IPS-NIHi11 (cell line): ENCODE measurements at regions not wholly inside any gene's neighbourhood (a gene's known extent, or its start where the extent isn't known, plus 50 kb on each side); places are given as distances from the start of the nearest gene placed in this dataset.

Experiments
- DNase-seq: peaks from one replicate; pipeline ENCODE4 v3.0.0; 2012; ENCODE audit warnings: mixed read lengths, low spot score

- no peak for DNase-seq
Observed at GRCh38 chr1:30051777-30052176, 671.6 kb downstream of the MATN1 start.

- no peak for DNase-seq
Observed at GRCh38 chr1:30049748-30050296, 673.6 kb downstream of the MATN1 start.

- DNase-seq = no peak
Observed at GRCh38 chr1:30048905-30049304, 674.5 kb downstream of the MATN1 start.

GRCh38 chr1:30047576-30047975 lies 675.8 kb downstream of the MATN1 start:
- no peak for DNase-seq

- no peak for DNase-seq
Observed at GRCh38 chr1:30046751-30047150, 676.6 kb downstream of the MATN1 start.

- no peak for DNase-seq
Observed at GRCh38 chr1:30045304-30046090, 677.9 kb downstream of the MATN1 start.

- no peak for DNase-seq
Observed at GRCh38 chr1:30044656-30045144, 678.7 kb downstream of the MATN1 start.

GRCh38 chr1:30043731-30044408 lies 679.5 kb downstream of the MATN1 start:
- DNase-seq = no peak

GRCh38 chr1:30043256-30043655 lies 680.1 kb downstream of the MATN1 start:
- no peak for DNase-seq

GRCh38 chr1:30042438-30043147 lies 680.8 kb downstream of the MATN1 start:
- DNase-seq = no peak

GRCh38 chr1:30041741-30042437 lies 681.5 kb downstream of the MATN1 start:
- no peak for DNase-seq

- no peak for DNase-seq
Observed at GRCh38 chr1:30040081-30041019, 683.0 kb downstream of the MATN1 start.

GRCh38 chr1:30039354-30040080 lies 683.9 kb downstream of the MATN1 start:
- DNase-seq = no peak

GRCh38 chr1:30038134-30039025 lies 685.0 kb downstream of the MATN1 start:
- DNase-seq = no peak

- no peak for DNase-seq
Observed at GRCh38 chr1:30037251-30038118, 685.9 kb downstream of the MATN1 start.

- no peak for DNase-seq
Observed at GRCh38 chr1:30036666-30037065, 686.7 kb downstream of the MATN1 start.

- DNase-seq = no peak
Observed at GRCh38 chr1:30036229-30036547, 687.2 kb downstream of the MATN1 start.
